Activated CD4-positive, alpha-beta T cell treated with anti-CD3 and anti-CD28 coated beads for 1 hour (primary cell): ENCODE measurements at regions not wholly inside any gene's neighbourhood (a gene's known extent, or its start where the extent isn't known, plus 50 kb on each side); places are given as distances from the start of the nearest gene placed in this dataset.

ENCODE experiments used
- DNase-seq: peaks from one replicate; pipeline ENCODE4 v3.0.0-alpha.2; 2020

GRCh38 chr5:74174366-74174765 is 466.2 kb downstream of the ENC1 start:
- DNase-seq = no peak

DNA sequence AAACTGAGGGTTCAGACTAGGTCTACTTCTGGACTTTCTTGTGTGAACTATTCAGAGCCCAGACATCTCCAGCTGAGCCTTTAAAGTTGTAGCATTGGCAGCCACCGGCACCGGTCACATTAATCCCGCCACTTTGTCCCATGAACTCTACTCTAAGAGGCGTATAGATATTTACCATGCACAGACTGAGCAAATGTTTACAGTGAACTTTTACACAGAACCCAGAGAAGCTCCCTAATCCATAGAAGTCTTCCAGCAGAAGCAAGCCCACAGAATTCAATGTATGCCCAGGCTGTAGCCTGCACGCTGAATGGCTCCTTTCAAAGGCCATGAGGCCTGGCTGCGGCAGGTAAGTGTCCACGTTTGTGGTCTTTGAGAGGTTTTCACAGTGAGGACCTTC is 466.9 kb downstream of the ENC1 start:
- no peak for DNase-seq

GRCh38 chr5:74173241-74173640 is 467.3 kb downstream of the ENC1 start:
- DNase-seq = no peak

- DNase-seq = no peak
These were observed 470.8 kb downstream of the ENC1 start for GRCh38 chr5:74169701-74170100.

GRCh38 chr5:74167930-74168315 is 472.6 kb downstream of the ENC1 start:
- no peak for DNase-seq

DNA sequence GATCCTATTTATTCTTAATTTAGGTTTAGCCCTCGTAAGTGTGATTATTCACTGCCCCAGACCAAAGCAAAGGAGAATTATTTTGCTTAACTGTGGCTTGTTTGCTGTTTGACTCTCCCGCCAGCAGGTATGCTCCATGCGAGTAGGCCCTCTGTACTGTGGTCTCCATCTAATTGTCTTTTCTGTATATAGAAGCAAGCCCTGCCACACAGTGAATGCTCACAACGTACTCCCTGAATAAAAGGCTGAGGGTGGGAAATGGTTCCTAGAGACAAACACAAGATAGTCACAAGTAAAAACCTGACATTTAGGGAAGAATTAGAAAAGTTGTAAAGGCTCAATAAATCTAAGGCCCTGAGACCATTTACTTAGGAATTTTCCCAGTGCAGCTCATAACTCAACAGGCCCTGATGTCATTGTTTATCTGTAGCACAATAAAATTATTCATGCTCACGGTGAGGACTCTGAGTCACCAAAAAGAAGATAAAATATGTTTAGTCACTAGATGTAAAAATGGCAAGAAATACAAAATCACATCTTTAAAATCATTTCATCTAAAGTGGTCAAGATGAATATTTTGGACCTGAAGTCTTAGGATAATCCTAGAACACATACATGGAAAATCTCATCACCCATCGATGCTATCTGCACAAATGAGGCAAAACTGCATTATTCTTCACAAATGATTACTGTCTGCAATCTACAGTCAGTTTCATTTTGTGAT is 473.2 kb downstream of the ENC1 start:
- no peak for DNase-seq

GRCh38 chr5:74166064-74166463 is 474.5 kb downstream of the ENC1 start:
- DNase-seq = no peak

DNA sequence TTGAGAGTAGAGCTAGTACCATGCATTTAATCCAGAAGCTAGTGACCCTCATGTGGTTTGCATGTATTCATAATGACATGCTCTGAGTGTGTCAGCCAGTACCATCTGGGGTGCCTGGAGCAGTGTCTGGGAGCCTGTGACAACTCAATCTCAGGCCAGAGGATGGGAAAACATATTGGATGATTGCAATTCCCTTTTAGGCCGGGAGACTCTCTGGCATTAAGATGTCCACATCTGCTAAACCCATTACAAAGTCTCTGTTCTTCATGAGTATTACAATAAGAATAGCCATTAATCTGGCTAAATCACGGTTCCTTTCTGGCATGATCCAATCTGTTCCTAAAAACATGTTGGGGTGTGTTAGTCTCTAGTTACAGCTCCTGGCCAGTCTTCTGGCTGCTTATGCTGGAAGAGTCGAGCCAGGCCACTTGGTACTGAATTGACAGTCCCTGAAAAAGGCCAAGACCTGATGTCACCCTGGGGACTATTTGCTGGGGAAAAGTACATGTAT is 475.7 kb downstream of the ENC1 start:
- DNase-seq = no peak

DNA sequence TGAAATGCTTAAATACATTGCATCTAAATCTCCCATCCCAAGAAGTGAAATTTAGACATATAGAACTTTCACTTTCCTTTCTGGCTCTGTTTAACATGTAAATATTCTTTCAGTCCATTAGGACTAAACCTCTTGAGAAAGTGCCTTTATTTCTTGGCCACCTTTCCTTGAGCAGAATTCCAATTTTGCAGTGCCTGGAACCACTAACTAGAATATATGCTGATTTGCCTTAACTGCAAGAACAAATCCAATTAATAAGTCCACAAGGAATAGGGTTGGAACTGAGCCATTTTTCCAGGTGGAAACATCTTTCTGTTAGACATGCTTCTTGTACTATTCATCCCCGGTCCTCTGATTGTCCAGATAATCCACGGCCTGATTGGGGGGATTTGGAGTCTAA is 478.0 kb downstream of the ENC1 start:
- no peak for DNase-seq

GRCh38 chr5:74161170-74161569 is 479.4 kb downstream of the ENC1 start:
- no peak for DNase-seq

- no peak for DNase-seq
These were observed 483.7 kb downstream of the ENC1 start for GRCh38 chr5:74156728-74157383.

GRCh38 chr5:74155501-74155900 is 485.0 kb downstream of the ENC1 start:
- DNase-seq = no peak

DNA sequence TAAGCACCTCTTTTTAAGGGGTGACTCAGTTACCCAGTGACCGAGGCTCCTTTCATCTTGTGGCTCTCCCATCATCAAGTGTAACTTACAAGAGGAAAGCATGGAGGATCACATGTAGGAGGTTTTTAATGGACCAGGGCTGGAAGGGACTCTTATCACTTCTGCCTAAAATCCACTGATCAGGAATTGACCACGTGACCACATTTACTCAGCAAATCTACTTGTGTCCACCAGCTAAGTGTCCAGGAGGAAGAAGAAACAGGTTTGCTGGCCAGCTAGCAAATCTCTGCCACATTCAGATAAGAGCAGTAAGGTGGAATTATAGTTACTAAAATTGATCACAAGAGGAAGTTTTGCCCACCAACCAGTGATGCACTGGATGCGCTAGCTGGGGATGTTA is 486.0 kb downstream of the ENC1 start:
- DNase-seq = no peak

- DNase-seq = no peak
These were observed 487.2 kb downstream of the ENC1 start for GRCh38 chr5:74153255-74153790.

GRCh38 chr5:74152625-74153254 is 487.8 kb downstream of the ENC1 start:
- DNase-seq = no peak

GRCh38 chr5:74152136-74152535 is 488.4 kb downstream of the ENC1 start:
- no peak for DNase-seq

GRCh38 chr5:74149395-74149794 is 491.1 kb downstream of the ENC1 start:
- DNase-seq = no peak

GRCh38 chr5:74148321-74148720 is 492.2 kb downstream of the ENC1 start:
- DNase-seq = no peak

DNA sequence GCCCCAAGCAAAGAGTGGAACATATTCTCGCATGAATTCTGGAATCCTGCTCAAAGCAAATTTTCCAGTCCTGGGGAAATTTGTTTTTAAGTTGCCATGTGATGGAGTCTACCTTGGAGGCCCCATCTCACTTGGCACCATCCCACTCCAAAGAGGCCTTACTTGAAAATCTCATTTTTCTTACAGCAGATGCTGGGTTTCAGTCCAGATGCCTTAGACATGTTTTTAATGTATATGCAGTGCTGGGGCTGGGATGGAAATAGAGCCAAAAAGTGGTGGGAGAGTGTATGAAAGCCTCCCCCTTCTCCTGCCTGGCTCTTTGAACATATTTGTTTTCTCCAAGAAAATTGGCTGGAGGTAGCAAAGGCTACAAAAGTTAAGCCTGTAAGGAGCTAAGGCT is 493.7 kb downstream of the ENC1 start:
- no peak for DNase-seq

DNA sequence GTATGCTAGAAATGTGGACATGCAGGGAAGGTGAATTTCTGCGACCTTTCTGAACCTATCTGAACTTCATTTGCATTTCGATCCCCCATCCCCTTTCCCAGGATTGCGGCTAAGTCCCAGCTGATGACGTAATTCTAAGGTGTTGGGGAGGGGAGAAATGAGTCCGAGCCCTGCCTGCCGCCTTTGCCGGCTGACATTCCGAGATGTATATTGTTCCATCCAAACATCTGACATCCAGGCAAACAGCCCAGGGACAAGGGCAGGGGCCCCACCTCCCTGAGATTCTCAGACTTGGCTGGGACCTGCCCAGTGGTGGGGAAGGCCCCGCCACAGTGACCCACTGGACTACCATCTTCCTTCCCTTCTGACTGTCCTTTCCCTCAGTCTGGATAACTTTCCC is 494.6 kb downstream of the ENC1 start:
- no peak for DNase-seq

DNA sequence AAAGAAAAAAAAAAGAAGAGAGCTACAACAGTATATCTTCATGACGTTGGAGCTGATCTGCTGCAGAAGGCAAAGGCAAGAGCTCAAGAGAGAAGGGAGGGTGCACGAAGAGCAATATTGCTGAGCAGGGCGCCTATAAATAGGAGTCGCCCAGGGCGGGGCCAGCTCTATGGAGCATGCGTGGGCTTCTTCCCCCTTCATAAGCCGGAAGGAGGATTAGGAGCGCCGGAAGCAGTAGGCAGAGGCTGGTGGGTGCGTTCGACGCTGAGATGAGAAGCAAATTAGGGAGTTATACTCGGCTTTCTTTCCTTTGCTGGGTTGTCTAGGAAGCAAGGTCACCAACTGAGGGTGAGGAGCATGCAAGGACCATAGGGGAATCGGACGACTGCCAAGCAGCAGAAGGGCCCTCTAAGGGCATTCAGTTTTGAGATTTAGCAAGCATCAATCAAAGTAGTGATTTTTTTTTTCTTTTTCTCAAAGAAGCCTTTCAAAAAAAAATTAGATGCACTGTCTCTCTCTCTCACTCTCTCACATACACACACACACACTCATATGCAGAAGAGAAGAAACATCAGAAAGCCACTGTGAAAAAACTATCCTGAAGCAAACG is 496.7 kb downstream of the ENC1 start:
- DNase-seq = no peak

- no peak for DNase-seq
These were observed 497.4 kb downstream of the ENC1 start for GRCh38 chr5:74143151-74143550.

DNA sequence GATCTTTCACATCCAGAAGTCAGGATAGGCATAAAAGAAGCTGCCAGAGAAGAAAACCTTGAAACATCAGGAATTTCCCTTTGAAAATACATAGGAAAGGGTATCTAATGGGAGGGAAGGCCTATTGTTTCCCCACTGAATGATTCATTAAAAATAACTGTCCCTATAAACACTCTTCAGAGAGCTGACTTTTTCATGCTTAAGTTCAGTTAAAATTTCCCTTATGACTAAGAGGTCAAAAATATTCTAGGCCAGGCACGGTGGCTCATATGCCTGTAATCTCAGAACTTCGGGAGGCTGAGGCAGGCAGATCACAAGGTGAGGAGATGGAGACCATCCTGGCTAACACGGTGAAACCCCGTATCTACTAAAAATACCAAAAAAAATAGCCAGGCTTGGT is 499.5 kb downstream of the ENC1 start:
- DNase-seq = no peak

- no peak for DNase-seq
These were observed 500.1 kb downstream of the ENC1 start for GRCh38 chr5:74140409-74140808.
